GM18907 (cell line): ENCODE measurements at regions not wholly inside any gene's neighbourhood (a gene's known extent, or its start where the extent isn't known, plus 50 kb on each side); places are given as distances from the start of the nearest gene placed in this dataset.
"Not testable (repeated sequence)": the region's sequence is repeated elsewhere in the genome, so short reads cannot be mapped to it uniquely, and the experiment has no call there.

Source experiments
- ATAC-seq: cut with Tn5 transposase; IDR thresholded peaks from one replicate; pipeline ENCODE4 v1.9.1; 2021; ENCODE audit warnings: mild to moderate bottlenecking, moderate library complexity; ENCODE audit not compliant: unreplicated experiment

GRCh38 chr3:115381931-115382330 is 234.8 kb upstream of the ZBTB20 start:
- ATAC-seq = no peak

GRCh38 chr3:115384381-115384780 is 237.3 kb upstream of the ZBTB20 start:
- no peak for ATAC-seq

- no peak for ATAC-seq
Observed at GRCh38 chr3:115385774-115386730, 237.3 kb upstream of the GAP43 start.

GRCh38 chr3:115388166-115388565 is 235.1 kb upstream of the GAP43 start:
- no peak for ATAC-seq

- ATAC-seq = no peak
Observed at GRCh38 chr3:115388811-115389210, 234.5 kb upstream of the GAP43 start.

DNA sequence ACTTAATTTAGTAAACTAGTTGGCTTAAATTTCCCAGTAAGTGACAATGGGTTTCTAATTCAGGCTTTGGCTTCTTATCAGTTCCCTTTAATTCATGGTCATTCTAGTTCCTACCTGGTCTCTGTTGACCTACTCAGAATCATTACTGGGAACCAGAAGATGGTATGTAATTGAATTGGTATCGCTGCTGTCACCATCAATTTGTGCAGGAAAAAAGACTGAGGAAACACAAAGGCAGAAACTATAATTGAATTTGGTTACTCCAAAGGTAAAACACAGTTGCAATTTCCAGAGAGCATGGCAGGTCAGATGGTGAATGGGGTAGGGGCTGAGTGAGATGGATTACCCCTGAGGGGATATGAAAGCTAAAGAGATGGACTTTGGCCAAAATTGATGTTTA is 226.5 kb upstream of the GAP43 start:
- ATAC-seq = no peak

- no peak for ATAC-seq
Observed at GRCh38 chr3:115397433-115397832, 225.9 kb upstream of the GAP43 start.

DNA sequence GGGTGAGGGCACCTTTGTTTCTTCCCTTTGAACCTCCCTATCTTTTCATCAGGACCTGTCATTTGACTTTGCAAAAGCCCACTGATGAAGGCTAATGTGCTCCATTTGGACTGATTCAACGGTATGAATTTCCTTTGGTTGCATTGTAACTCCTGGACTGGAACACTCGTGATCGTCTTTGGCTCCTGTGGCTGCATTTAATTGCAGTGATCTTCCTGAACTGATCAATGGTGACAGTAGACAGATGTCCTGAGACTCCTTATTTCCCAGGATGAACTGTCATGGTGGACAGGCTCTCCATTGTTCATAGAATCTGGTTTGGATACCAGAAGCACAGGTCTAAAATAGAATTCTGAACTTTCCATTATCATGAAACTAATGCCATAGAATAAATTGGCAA is 224.8 kb upstream of the GAP43 start:
- no peak for ATAC-seq

- no peak for ATAC-seq
Observed at GRCh38 chr3:115399750-115400149, 223.6 kb upstream of the GAP43 start.

- ATAC-seq = no peak
Observed at GRCh38 chr3:115401298-115401697, 222.0 kb upstream of the GAP43 start.

DNA sequence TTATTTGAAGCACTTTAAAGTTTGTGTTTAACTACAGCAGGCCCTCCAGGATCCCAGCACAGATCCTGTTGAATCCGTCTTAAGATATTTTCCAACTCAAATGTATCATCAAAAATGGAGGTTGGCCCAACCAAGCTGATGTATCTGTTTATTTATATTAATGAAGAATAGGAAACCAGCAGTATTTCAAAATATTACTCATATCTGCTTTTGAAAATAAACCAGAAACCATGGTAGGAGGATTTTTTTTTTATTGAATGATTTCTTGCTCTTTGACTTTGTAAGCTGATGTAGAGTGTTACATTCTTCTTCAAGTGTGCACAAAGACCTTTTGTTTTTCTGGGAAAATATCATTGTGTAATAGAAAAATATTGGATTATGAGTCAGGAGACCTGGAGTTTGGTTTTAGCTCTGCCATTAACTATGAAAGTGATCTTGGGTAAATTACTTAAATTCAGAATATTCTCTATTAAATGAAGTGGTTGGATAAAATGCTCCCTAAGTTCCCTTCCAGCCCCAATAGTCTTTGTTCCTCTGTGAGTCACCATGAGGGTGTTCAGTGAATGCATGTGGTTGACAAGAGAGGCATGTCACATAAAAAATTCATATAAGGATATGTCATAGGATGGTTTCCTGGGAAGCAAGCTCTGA is 221.3 kb upstream of the GAP43 start:
- ATAC-seq = no peak

- no peak for ATAC-seq
Observed at GRCh38 chr3:115402651-115403050, 220.7 kb upstream of the GAP43 start.

- ATAC-seq = no peak
Observed at GRCh38 chr3:115403786-115404185, 219.5 kb upstream of the GAP43 start.

- no peak for ATAC-seq
Observed at GRCh38 chr3:115409596-115409995, 213.7 kb upstream of the GAP43 start.

GRCh38 chr3:115414610-115415009 is 208.7 kb upstream of the GAP43 start:
- not testable (repeated sequence) for ATAC-seq

DNA sequence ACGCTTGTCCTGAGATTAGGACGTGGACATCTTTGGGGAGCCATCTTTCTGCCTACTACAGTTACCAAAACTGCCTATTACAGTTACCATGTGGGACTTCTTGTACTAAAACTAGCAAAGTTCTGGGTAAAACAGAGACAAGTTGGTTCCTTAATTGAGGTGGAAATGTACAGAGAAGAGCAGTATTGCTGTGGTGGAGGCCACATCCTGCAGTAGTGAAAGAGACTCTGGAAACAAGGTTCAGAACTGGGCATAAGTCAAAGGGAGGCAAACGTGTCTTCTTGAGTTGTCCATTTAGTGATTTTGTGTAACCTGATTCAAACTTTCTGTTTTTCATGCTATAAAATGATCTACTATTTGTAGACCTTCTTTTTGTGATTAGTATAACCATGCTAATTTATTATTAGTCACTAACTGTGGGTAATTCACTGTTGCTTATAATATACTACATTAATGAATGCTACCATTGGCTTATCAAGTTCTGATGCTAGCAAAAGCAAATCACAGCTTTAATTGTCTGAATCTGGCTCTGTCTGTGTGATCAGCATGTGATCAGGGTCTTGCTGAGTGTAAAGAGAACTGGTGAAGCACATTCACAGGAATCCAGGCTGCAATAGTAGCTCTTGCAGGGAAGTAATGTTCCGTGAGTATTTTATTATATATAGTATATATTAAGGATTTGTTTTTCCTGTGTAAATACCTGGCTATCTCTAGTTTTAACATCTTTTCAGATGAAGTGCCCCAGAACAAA is 207.9 kb upstream of the GAP43 start:
- ATAC-seq = no peak

DNA sequence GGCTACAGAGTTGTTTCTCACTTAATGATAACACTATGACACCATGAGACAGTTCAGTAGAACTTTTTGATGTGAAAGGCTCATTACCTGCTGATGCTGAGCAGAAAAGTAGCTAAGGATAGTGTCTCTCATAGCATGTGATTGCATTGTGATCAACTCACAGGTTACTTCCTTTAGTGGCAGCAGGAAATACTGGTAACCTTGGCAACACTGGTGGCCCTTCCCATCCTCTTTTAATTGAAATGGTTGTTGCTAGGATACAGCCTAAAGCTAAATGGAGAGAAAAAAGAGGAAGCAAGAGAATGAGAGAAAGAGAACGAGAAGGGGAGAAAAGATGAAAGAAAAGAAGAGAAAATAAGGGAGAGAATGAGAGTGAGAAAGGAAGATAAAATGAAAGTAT is 204.7 kb upstream of the GAP43 start:
- no peak for ATAC-seq

DNA sequence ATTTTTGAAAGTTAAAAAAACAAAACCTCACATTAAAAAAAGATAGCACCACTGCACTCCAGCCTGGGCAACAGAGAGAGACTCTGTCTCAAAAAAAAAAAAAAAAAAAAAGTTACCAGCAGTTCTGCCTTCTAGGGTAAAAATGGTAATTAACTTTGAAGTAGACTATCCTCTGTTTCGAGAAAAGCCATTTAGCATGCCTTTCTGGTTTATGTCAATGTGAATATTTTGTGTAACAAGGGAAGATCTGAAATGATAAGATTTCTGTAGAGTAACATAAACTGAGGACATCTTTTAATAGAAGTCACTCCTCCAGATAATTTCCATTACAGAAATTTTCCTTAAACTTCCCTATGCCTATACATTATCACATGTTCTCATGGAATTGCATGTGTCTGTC is 203.2 kb upstream of the GAP43 start:
- ATAC-seq = no peak

- no peak for ATAC-seq
Observed at GRCh38 chr3:115423170-115423569, 200.1 kb upstream of the GAP43 start.

GRCh38 chr3:115428841-115429240 is 194.5 kb upstream of the GAP43 start:
- ATAC-seq = no peak

DNA sequence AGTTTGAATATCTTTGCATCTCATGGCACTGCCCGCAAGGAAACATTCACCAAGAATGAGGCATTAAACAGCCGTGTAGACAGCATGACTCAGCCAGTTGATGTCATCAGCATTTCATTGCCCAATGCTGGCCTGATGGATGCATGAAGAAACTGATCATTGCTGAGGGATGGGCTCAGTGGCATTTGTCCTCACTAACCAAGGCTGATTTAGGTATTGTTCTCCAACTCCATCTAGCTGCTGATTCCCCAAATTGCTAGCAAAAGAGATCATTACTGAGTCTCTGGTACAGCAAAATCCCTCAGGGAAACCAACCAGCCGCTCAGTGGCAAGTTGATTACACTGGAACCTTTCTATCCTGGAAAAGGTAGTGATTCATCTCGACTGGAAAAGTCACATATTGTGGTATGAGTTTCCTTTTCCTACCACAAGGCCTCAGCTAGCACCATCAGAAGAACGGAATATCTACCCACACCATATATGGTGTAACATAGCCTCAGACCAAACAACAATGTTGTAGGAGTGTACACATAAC is 186.5 kb upstream of the GAP43 start:
- no peak for ATAC-seq
